Astrocyte (in vitro differentiated cells and primary cell): ENCODE measurements at regions not wholly inside any gene's neighbourhood (a gene's known extent, or its start where the extent isn't known, plus 50 kb on each side); places are given as distances from the start of the nearest gene placed in this dataset.

ENCODE experiments used
- DNase-seq: peaks from one replicate; pipeline ENCODE4 v3.0.0-alpha.2; 2010; ENCODE audit warnings: low read depth
- FAIRE-seq: peaks from 2 replicates; lab custom pipeline; 2011; peaks lifted over from hg19 to GRCh38; lab: Jason Lieb, UNC
- H2AFZ ChIP-seq: 2 replicates; pipeline ENCODE4 v1.6.0; 2012; ENCODE audit warnings: low read depth, low read length, inconsistent platforms
- H3K27ac ChIP-seq: 2 replicates; pipeline ENCODE4 v1.5.1; 2011; ENCODE audit warnings: low read depth, low read length, inconsistent platforms
- H3K27me3 ChIP-seq: 2 replicates; pipeline ENCODE4 v1.6.0; 2011; ENCODE audit warnings: low read length, inconsistent platforms; ENCODE audit not compliant: insufficient read depth
- H3K36me3 ChIP-seq: 2 replicates; pipeline ENCODE4 v1.5.1; 2011; ENCODE audit warnings: low read length, inconsistent platforms; ENCODE audit not compliant: insufficient read depth
- H3K4me1 ChIP-seq: 2 replicates; pipeline ENCODE4 v1.5.1; 2011; ENCODE audit warnings: low read length, inconsistent platforms; ENCODE audit not compliant: insufficient read depth
- H3K4me2 ChIP-seq: 2 replicates; pipeline ENCODE4 v1.6.0; 2012; ENCODE audit warnings: low read length, inconsistent platforms
- H3K4me3 ChIP-seq: 2 replicates; pipeline ENCODE4 v1.5.1; 2011; ENCODE audit warnings: low read depth, mild to moderate bottlenecking, low read length, inconsistent platforms; ENCODE audit not compliant: insufficient read depth
- H3K79me2 ChIP-seq: 2 replicates; pipeline ENCODE4 v1.6.0; 2012; ENCODE audit warnings: mild to moderate bottlenecking, low read length, inconsistent platforms; ENCODE audit not compliant: insufficient read depth
- H3K9ac ChIP-seq: 2 replicates; pipeline ENCODE4 v1.6.0; 2012; ENCODE audit warnings: mild to moderate bottlenecking, low read length, inconsistent platforms
- H3K9me3 ChIP-seq: 2 replicates; pipeline ENCODE4 v1.5.1; 2012; ENCODE audit warnings: low read depth, mild to moderate bottlenecking, low read length, inconsistent platforms; ENCODE audit not compliant: insufficient read depth
- H4K20me1 ChIP-seq: 2 replicates; pipeline ENCODE4 v1.6.0; 2012; ENCODE audit warnings: low read length, inconsistent platforms; ENCODE audit not compliant: insufficient read depth
- H3K27ac Mint-ChIP-seq: one replicate; pipeline ENCODE4 v1.8.0; 2021; ENCODE audit warnings: mild to moderate bottlenecking, mixed read lengths; ENCODE audit not compliant: unreplicated experiment
- H3K27me3 Mint-ChIP-seq: one replicate; pipeline ENCODE4 v1.8.0; 2021; ENCODE audit warnings: low read depth, mixed read lengths; ENCODE audit not compliant: unreplicated experiment
- H3K36me3 Mint-ChIP-seq: one replicate; pipeline ENCODE4 v1.8.0; 2021; ENCODE audit warnings: low read depth, mixed read lengths; ENCODE audit not compliant: unreplicated experiment
- H3K4me1 Mint-ChIP-seq: one replicate; pipeline ENCODE4 v1.8.0; 2021; ENCODE audit warnings: low read depth, mixed read lengths; ENCODE audit not compliant: unreplicated experiment
- H3K4me3 Mint-ChIP-seq: one replicate; pipeline ENCODE4 v1.8.0; 2021; ENCODE audit warnings: mild to moderate bottlenecking, moderate library complexity, mixed read lengths; ENCODE audit not compliant: unreplicated experiment
- H3K9me3 Mint-ChIP-seq: one replicate; pipeline ENCODE4 v1.8.0; 2021; ENCODE audit warnings: mild to moderate bottlenecking, mixed read lengths; ENCODE audit not compliant: unreplicated experiment
- CTCF ChIP-seq: IDR thresholded peaks from 2 replicates; pipeline ENCODE4 v1.5.1; 2011; ENCODE audit warnings: low read depth, mild to moderate bottlenecking, inconsistent platforms, low read length, moderate library complexity; ENCODE audit not compliant: insufficient read depth
- EZH2 ChIP-seq: IDR thresholded peaks from 2 replicates; pipeline ENCODE4 v1.6.1; 2012; ENCODE audit warnings: mild to moderate bottlenecking, low read length, inconsistent platforms; ENCODE audit not compliant: insufficient read depth

- DNase-seq = no peak
- H3K79me2 ChIP-seq = no peaks in the 10 kb centered on the region
- H3K4me1 ChIP-seq = no peaks in the 10 kb centered on the region
- H3K4me3 ChIP-seq = no peak overlapping the region
- no peaks in the 10 kb centered on the region for H3K36me3 ChIP-seq
- no peaks in the 10 kb centered on the region for H3K36me3 Mint-ChIP-seq
- FAIRE-seq = no peak
- H3K27me3 ChIP-seq = peaks cover 5% of the 10 kb centered on the region
- TF ChIP-seq EZH2 (no peak), CTCF (no peak)
- H3K9me3 Mint-ChIP-seq = peaks cover 7% of the 10 kb centered on the region
- no peaks in the 10 kb centered on the region for H3K9me3 ChIP-seq
- H3K9ac ChIP-seq = no peak overlapping the region
- H3K27ac Mint-ChIP-seq = no peak overlapping the region
- no peaks in the 10 kb centered on the region for H4K20me1 ChIP-seq
- no peak overlapping the region for H3K4me3 Mint-ChIP-seq
- no peak overlapping the region for H3K4me2 ChIP-seq
- H2AFZ ChIP-seq = no peak overlapping the region
- H3K27ac ChIP-seq = no peak overlapping the region
- peaks cover 63% of the 10 kb centered on the region for H3K27me3 Mint-ChIP-seq
- peaks cover 6% of the 10 kb centered on the region for H3K4me1 Mint-ChIP-seq
Observed at GRCh38 chr14:76307786-76308780, 67.9 kb upstream of the ESRRB start.

- Mint-ChIP-seq H3K27me3 (peaks cover 67% of the 10 kb centered on the region), H3K4me1 (peaks cover 6% of the 10 kb centered on the region), H3K27ac (no peak overlapping the region), H3K36me3 (no peaks in the 10 kb centered on the region), H3K4me3 (no peak overlapping the region), H3K9me3 (peaks cover 7% of the 10 kb centered on the region)
- TF ChIP-seq EZH2 (no peak), CTCF (no peak)
- Histone ChIP-seq H3K27ac (no peak overlapping the region), H3K4me2 (no peak overlapping the region), H4K20me1 (no peaks in the 10 kb centered on the region), H3K4me3 (no peak overlapping the region), H3K27me3 (peaks cover 5% of the 10 kb centered on the region), H3K9me3 (no peaks in the 10 kb centered on the region), H2AFZ (no peak overlapping the region), H3K9ac (no peak overlapping the region), H3K79me2 (no peaks in the 10 kb centered on the region), H3K4me1 (no peaks in the 10 kb centered on the region), H3K36me3 (no peaks in the 10 kb centered on the region)
- no peak for FAIRE-seq
- DNase-seq = no peak
Observed at GRCh38 chr14:76309572-76310162, 66.3 kb upstream of the ESRRB start.
